Endothelial cell of umbilical vein (primary cell): ENCODE measurements at regions not wholly inside any gene's neighbourhood (a gene's known extent, or its start where the extent isn't known, plus 50 kb on each side); places are given as distances from the start of the nearest gene placed in this dataset.

ENCODE experiments used
- BruUV-seq: library from RNA; stranded (reverse); fragments of 400-500 nt; replicated peaks from 2 replicates; lab custom pipeline; 2021; lab: Mats Ljungman, UMichigan
- CTCF ChIA-PET: fragments of 300-600, 350-600 bp; sonication (Branson Sonifier 250); formaldehyde crosslinking; loops from one replicate; lab custom pipeline; 2021; ENCODE audit warnings: antibody characterized with exemption, inconsistent platforms; lab: Charles Lee
- POLR2A ChIA-PET: fragments of 300-600, 350-600 bp; sonication (Branson Sonifier 250); formaldehyde crosslinking; loops from one replicate; lab custom pipeline; 2021; ENCODE audit warnings: antibody characterized with exemption, inconsistent platforms; lab: Charles Lee
- DNase-seq: peaks from one replicate; pipeline ENCODE4 v3.0.0-alpha.2; 2011; ENCODE audit warnings: low read depth, low spot score
- FAIRE-seq: peaks from 2 replicates; lab custom pipeline; 2011; peaks lifted over from hg19 to GRCh38; lab: Jason Lieb, UNC
- H2AFZ ChIP-seq: 2 replicates; pipeline ENCODE4 v1.6.0; 2012; ENCODE audit warnings: low read depth, low read length, control low read depth, inconsistent platforms
- H3K27ac ChIP-seq: 2 replicates; pipeline ENCODE4 v1.5.1; 2011; ENCODE audit warnings: low read depth, mild to moderate bottlenecking, control low read depth, low read length, moderate library complexity; ENCODE audit not compliant: insufficient read depth
- H3K27me3 ChIP-seq, 2 experiments: 2 replicates each; pipeline versions ENCODE4 v1.6.0 to v1.6.1; 2011; ENCODE audit warnings: low read length in 2 of 2, mixed read lengths in 1 of 2; ENCODE audit not compliant: control insufficient read depth in 2 of 2, insufficient read depth in 2 of 2
- H3K36me3 ChIP-seq, 2 experiments: 2 replicates in 1 of 2; 3 replicates in 1 of 2; pipeline ENCODE4 v1.5.1; 2011; ENCODE audit warnings: low read length in 2 of 2, mild to moderate bottlenecking in 1 of 2, moderate library complexity in 1 of 2; ENCODE audit not compliant: control insufficient read depth in 2 of 2, insufficient read depth in 2 of 2; ENCODE audit errors: extremely low read depth in 1 of 2
- H3K4me1 ChIP-seq: 3 replicates; pipeline ENCODE4 v1.5.1; 2011; ENCODE audit warnings: mild to moderate bottlenecking, low read length; ENCODE audit not compliant: control insufficient read depth, insufficient read depth; ENCODE audit errors: extremely low read depth
- H3K4me2 ChIP-seq: 2 replicates; pipeline ENCODE4 v1.6.1; 2011; ENCODE audit warnings: low read length, control low read depth, mixed read lengths; ENCODE audit not compliant: insufficient read depth
- H3K4me3 ChIP-seq, 3 experiments: fragments of 200-600 bp in 1 of 3; sonication (generic), shearing (Covaris generic) in 1 of 3; replicated peaks in 1 of 3; 2 replicates each; pipeline ENCODE4 v1.5.1; 2011 to 2016; ENCODE audit warnings: control low read depth in 3 of 3, low read length in 3 of 3, mild to moderate bottlenecking in 2 of 3, inconsistent platforms in 1 of 3, low read depth in 1 of 3, moderate library complexity in 1 of 3; ENCODE audit not compliant: insufficient read depth in 1 of 3
- H3K79me2 ChIP-seq: 2 replicates; pipeline ENCODE4 v1.6.0; 2012; ENCODE audit warnings: low read length, inconsistent platforms; ENCODE audit not compliant: control insufficient read depth, insufficient read depth
- H3K9ac ChIP-seq: replicated peaks from 2 replicates; pipeline ENCODE3; 2011; ENCODE audit warnings: low read length, control low read depth; ENCODE audit not compliant: insufficient read depth; ENCODE audit errors: extremely low read depth
- H3K9me1 ChIP-seq: replicated peaks from 3 replicates; pipeline ENCODE4 v1.6.0; 2011; ENCODE audit warnings: mild to moderate bottlenecking, low read length; ENCODE audit not compliant: control insufficient read depth, insufficient read depth; ENCODE audit errors: extremely low read depth
- H3K9me3 ChIP-seq: replicated peaks from 2 replicates; pipeline ENCODE4 v1.5.1; 2012; ENCODE audit warnings: low read length, inconsistent platforms; ENCODE audit not compliant: control insufficient read depth, insufficient read depth
- H4K20me1 ChIP-seq: replicated peaks from 2 replicates; pipeline ENCODE3; 2011; ENCODE audit warnings: mild to moderate bottlenecking, low read length; ENCODE audit not compliant: control insufficient read depth, insufficient read depth; ENCODE audit errors: extremely low read depth
- EZH2 ChIP-seq: IDR thresholded peaks from 2 replicates; pipeline ENCODE4 v1.6.1; 2012; ENCODE audit warnings: borderline replicate concordance, low read depth, mild to moderate bottlenecking, moderate library complexity, low read length, inconsistent platforms; ENCODE audit not compliant: severe bottlenecking
- FOS ChIP-seq: IDR thresholded peaks from 2 replicates; pipeline ENCODE4 v1.6.1; 2011; ENCODE audit warnings: mild to moderate bottlenecking, low read length, moderate library complexity, borderline replicate concordance; ENCODE audit not compliant: insufficient read depth
- GATA2 ChIP-seq: IDR thresholded peaks from 2 replicates; pipeline ENCODE4 v1.7.0; 2011; ENCODE audit warnings: low read depth, mild to moderate bottlenecking, moderate library complexity, mixed read lengths, low read length; ENCODE audit not compliant: insufficient read length, insufficient read depth
- JUN ChIP-seq: IDR thresholded peaks from 2 replicates; pipeline ENCODE4 v1.6.1; 2011; ENCODE audit warnings: borderline replicate concordance, low read depth; ENCODE audit not compliant: insufficient read length, insufficient read depth
- MYC ChIP-seq: IDR thresholded peaks from one replicate; pipeline ENCODE4 v1.6.1; 2011; ENCODE audit warnings: mild to moderate bottlenecking, low read depth, low read length
- POLR2A ChIP-seq: IDR thresholded peaks from 2 replicates; pipeline ENCODE4 v1.6.1; 2012; ENCODE audit warnings: low read depth, mild to moderate bottlenecking, control low read depth, low read length
- POLR2AphosphoS5 ChIP-seq: IDR thresholded peaks from 2 replicates; pipeline ENCODE4 v1.6.1; 2012; ENCODE audit warnings: low read depth, mild to moderate bottlenecking, control low read depth, low read length, moderate library complexity; ENCODE audit not compliant: insufficient read depth
- dilution Hi-C: fragments of 300-500 bp; cut with MboI; formaldehyde crosslinking; loops from one replicate; pipeline ENCODE4 v1.15.0; 2019; ENCODE audit warnings: low sequenced_read_pairs; ENCODE audit not compliant: extremely low pct_ligation_motif_present
- intact Hi-C: fragments of 100-400 bp; cut with micrococcal nuclease; formaldehyde crosslinking; loops from one replicate; pipeline ENCODE4 v1.10.0; 2022
- TF ChIP-seq, protein P1 (sequence below): IDR thresholded peaks from 2 replicates; pipeline ENCODE4 v1.6.1; 2011; ENCODE audit not compliant: insufficient read depth, insufficient read length
- TF ChIP-seq, protein P2 (sequence below), 2 donors: IDR thresholded peaks; 1 replicate in 1 of 2; 2 replicates in 1 of 2; pipeline ENCODE4 v1.5.1; 2011; ENCODE audit warnings: low read length in 2 of 2, mild to moderate bottlenecking in 2 of 2, moderate library complexity in 2 of 2, control low read depth in 1 of 2, inconsistent platforms in 1 of 2, low read depth in 1 of 2; ENCODE audit not compliant: insufficient read depth in 1 of 2; ENCODE audit errors: extremely low read depth in 1 of 2

DNA sequence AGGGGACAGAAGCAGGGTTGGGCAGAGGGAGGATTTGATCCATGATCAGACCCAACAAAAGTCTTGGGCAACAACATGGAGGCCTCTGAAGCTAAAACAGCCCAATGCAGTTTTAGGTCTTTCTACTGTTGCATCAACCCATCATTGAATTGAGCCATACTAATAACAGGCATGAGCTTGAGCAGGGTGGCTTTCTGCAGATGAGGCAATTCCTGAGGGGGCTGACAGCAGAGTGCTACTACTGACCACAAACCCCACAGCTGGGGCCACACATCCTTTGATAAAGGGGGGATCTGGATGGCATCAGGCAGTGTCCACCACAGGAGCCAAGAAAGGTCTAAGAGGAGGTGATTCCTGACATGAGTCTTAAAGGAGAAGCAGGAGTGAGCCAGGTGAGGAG lies 517.0 kb upstream of the PPP2R3A start:
- no peak overlapping the region for H3K9ac ChIP-seq
- no peaks in the 10 kb centered on the region for H3K79me2 ChIP-seq
- peaks cover 4% of the 10 kb centered on the region for H3K9me3 ChIP-seq
- CTCF ChIA-PET: no interaction called here
- POLR2A ChIA-PET: no interaction called here
- H3K27me3 ChIP-seq: no peaks in the 10 kb centered on the region
- no peaks in the 10 kb centered on the region for H3K36me3 ChIP-seq
- no peak overlapping the region for H3K27ac ChIP-seq
- no TSS peak for BruUV-seq
- intact Hi-C loops (no loop called here), dilution Hi-C loops (no loop called here)
- H3K4me3 ChIP-seq: no peak overlapping the region
- H3K4me2 ChIP-seq: no peak overlapping the region
- no peaks in the 10 kb centered on the region for H3K4me1 ChIP-seq
- FAIRE-seq (no peak), DNase-seq (no peak)
- TF ChIP-seq, protein P1, sequence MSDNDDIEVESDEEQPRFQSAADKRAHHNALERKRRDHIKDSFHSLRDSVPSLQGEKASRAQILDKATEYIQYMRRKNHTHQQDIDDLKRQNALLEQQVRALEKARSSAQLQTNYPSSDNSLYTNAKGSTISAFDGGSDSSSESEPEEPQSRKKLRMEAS: no peak
- no peak for TF ChIP-seq EZH2
- no peak for TF ChIP-seq POLR2A
- no peak for TF ChIP-seq FOS
- TF ChIP-seq POLR2AphosphoS5: no peak
- TF ChIP-seq MYC: no peak
- TF ChIP-seq GATA2: no peak
- no peak for TF ChIP-seq JUN
- TF ChIP-seq, protein P2, sequence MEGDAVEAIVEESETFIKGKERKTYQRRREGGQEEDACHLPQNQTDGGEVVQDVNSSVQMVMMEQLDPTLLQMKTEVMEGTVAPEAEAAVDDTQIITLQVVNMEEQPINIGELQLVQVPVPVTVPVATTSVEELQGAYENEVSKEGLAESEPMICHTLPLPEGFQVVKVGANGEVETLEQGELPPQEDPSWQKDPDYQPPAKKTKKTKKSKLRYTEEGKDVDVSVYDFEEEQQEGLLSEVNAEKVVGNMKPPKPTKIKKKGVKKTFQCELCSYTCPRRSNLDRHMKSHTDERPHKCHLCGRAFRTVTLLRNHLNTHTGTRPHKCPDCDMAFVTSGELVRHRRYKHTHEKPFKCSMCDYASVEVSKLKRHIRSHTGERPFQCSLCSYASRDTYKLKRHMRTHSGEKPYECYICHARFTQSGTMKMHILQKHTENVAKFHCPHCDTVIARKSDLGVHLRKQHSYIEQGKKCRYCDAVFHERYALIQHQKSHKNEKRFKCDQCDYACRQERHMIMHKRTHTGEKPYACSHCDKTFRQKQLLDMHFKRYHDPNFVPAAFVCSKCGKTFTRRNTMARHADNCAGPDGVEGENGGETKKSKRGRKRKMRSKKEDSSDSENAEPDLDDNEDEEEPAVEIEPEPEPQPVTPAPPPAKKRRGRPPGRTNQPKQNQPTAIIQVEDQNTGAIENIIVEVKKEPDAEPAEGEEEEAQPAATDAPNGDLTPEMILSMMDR (IDR thresholded peaks at IDR 0.05; ENCODE audit: extremely low read depth in 1 of 2, insufficient read depth in 1 of 2, low read depth in 1 of 2, low read length in 2 of 2): no peak
- H2AFZ ChIP-seq: no peak overlapping the region
- no peaks in the 10 kb centered on the region for H3K9me1 ChIP-seq
- no peaks in the 10 kb centered on the region for H4K20me1 ChIP-seq
